Stimulated activated naive CD4-positive, alpha-beta T cell treated with Interleukin-2 at 50 U/mL for 16 hours (primary cell): ENCODE measurements at regions not wholly inside any gene's neighbourhood (a gene's known extent, or its start where the extent isn't known, plus 50 kb on each side); places are given as distances from the start of the nearest gene placed in this dataset.

Experiments used
- DNase-seq: peaks from one replicate; lab custom pipeline; 2025; lab: John Stamatoyannopoulos, UW

DNA sequence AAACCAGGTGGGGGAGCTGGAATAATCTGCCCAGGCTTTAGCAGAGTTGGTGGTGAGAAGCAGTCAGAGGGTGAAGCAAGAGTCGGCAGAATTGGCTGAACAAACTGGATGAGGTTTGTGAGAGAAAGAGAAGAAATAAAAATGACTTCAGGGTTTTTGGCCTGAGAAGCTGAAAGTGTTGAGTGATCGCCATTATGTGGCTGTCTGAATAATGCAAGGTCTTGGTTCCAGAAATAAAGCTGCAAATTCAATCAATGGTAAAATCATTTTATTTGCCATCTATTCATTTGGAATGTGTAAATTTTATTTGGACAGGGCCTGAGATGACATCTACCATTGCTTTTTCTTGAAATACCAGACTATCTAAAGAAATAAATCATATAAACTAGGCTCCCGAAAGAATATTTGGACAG, 50.4 kb upstream of the DAB2 start:
- DNase-seq = no peak
